ENCODE measurements at regions not wholly inside any gene's neighbourhood (a gene's known extent, or its start where the extent isn't known, plus 50 kb on each side); places are given as distances from the start of the nearest gene placed in this dataset.

DNA sequence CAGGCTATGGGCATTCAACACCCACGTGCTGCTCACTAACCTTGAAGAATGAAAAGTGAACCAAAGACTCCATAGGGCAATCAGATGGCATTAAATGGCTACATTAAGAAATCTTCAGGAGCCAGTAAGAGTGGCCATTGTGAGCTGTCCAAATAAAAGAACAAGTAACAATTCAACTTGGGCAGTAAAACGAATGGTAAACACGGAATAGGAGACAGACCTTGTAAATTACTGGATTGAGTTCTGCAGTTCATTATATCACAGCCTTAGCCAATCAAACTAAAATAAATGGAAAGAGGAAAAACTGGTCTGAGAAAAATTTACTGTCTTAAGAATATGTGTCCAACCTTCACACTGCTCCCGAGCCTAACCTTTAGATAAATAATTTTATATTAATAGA, 306.5 kb upstream of the ZNF521 start:
- TF ChIP-seq CTCF (IDR thresholded peaks at IDR 0.05; ENCODE audit: low read length) (no peak), EZH2 (IDR thresholded peaks at IDR 0.05; ENCODE audit: borderline replicate concordance, low read length) (no peak)

All from OCI-LY1 (cell line).